ENCODE measurements at regions not wholly inside any gene's neighbourhood (a gene's known extent, or its start where the extent isn't known, plus 50 kb on each side); places are given as distances from the start of the nearest gene placed in this dataset.
"Not testable (repeated sequence)": the region's sequence is repeated elsewhere in the genome, so short reads cannot be mapped to it uniquely, and the experiment has no call there.

DNA sequence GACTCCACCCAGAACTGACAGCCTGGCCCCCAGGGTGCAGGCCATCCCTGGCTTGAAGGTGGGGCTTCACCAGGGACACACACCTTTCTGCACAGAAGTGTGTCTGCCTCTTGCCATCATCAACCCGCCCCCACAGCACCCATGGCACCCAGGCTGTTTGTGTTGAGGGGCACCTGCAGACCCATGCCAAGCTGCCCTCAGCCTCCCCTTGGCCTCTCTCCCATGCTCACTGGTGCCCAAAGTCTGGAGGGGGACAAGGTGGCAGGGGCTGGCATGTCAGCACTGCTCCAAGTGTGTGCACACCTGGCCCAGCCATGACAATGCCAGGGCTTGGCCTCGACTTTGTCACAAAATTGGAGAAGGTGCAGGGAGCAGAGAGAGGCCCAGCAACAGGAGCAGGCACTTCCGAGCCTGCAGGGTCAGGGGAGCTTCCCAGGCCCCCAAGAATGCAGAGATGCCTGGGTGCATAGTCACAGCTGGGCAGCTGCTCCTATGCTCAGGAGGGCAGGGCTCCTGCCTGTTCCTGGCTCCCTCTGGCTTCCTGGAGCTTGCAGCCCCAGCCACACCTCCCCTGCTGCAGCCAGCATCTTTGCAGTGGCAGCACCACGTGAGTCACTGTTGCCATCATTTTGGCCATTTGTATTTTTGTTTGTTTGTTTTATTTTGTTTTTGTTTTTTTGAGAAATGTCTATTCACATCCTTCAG lies 280.6 kb upstream of the UBE2E3 start:
- DNase-seq (ENCODE audit: extremely low read depth in 1 of 2, low read depth in 1 of 2), result no peak

- no peak for DNase-seq (ENCODE audit: extremely low read depth in 1 of 2, low read depth in 1 of 2)
These were observed 281.7 kb upstream of the UBE2E3 start for GRCh38 chr2:180698668-180699067.

GRCh38 chr2:180695586-180696401 lies 284.6 kb upstream of the UBE2E3 start:
- no peak for DNase-seq (ENCODE audit: extremely low read depth in 1 of 2, low read depth in 1 of 2)

DNA sequence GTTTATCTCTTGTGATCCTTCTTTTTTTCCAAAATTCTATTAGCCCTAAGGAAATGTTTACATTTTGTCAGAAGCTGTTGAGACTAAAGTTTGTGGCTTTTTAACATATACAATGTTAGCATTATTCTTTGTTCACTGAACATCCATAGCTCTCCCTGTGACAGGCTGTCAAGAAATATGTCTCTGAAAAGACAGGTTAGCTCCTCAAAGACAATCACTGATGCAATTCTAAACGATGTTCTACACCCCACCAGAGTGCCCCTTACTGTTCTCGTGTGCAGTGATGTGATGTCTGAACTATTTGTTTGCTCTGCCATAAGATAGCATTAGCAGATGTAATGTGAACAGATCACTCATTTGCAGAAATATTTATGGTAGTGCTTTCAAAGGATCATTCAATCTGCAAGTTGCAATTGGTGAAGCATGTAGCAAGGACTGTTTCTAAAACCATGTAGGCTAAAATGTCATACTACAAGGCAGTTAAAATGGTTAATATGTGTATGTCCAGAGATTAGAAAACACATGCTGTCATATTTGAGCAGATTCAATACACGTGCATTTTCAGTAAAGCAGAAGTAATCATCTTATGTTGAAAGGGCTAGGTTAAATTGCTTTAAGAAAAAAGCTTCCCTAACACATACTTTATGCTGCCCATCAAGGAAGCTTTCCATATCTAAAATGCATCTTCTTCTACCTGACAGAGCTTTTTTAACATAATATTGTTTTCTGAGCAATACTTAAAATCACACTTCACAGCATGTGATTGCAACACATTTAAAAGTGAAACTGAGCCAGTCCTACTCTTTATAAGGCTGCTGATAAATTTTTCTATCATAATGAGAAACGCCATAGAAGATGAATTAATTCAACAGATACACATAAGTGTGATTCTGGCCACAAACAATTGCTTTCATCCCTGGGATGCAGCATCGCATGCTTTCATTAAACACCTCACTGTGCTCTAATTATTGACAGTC lies 285.7 kb upstream of the UBE2E3 start:
- DNase-seq (ENCODE audit: extremely low read depth in 1 of 2, low read depth in 1 of 2), result no peak

DNA sequence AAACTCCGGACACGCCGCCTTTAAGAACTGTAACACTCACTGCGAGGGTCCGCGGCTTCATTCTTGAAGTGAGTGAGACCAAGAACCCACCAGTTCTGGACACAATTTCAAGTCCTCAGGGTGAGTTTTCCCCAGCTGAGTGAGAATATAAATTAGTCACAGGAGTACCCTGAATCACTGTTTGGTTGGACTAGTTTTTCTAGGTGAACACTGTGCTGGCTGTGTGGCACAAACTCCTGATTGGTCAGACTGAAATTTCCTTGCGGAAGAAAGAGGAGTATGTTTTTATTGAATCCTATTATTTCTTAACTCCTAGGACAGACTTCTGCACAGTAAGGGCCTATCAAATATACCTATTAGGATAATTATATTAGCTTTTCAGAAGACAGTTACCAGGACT lies 288.1 kb upstream of the UBE2E3 start:
- no peak for DNase-seq (ENCODE audit: extremely low read depth in 1 of 2, low read depth in 1 of 2)

DNA sequence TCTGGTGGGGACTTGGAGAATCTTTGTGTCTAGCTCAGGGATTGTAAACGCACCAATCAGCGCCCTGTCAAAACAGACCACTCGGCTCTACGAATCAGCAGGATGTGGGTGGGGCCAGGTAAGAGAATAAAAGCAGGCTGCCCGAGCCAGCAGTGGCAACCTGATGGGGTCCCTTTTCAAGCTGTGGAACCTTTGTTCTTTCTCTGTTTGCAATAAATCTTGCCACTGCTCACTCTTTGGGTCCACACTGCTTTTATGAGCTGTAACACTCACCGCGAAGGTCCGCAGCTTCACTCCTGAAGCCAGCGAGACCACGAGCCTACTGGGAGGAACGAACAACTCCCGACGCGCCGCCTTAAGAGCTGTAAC lies 288.6 kb upstream of the UBE2E3 start:
- DNase-seq (ENCODE audit: extremely low read depth in 1 of 2, low read depth in 1 of 2), result not testable (repeated sequence)

GRCh38 chr2:180691186-180691854 lies 289.1 kb upstream of the UBE2E3 start:
- DNase-seq (ENCODE audit: extremely low read depth in 1 of 2, low read depth in 1 of 2), result not testable (repeated sequence)

- no peak for DNase-seq (ENCODE audit: extremely low read depth in 1 of 2, low read depth in 1 of 2)
These were observed 289.8 kb upstream of the UBE2E3 start for GRCh38 chr2:180690611-180691010.

GRCh38 chr2:180682871-180683270 lies 297.5 kb upstream of the UBE2E3 start:
- DNase-seq (ENCODE audit: extremely low read depth in 1 of 2, low read depth in 1 of 2), result no peak

- no peak for DNase-seq (ENCODE audit: extremely low read depth in 1 of 2, low read depth in 1 of 2)
These were observed 300.7 kb upstream of the UBE2E3 start for GRCh38 chr2:180679693-180680092.

DNA sequence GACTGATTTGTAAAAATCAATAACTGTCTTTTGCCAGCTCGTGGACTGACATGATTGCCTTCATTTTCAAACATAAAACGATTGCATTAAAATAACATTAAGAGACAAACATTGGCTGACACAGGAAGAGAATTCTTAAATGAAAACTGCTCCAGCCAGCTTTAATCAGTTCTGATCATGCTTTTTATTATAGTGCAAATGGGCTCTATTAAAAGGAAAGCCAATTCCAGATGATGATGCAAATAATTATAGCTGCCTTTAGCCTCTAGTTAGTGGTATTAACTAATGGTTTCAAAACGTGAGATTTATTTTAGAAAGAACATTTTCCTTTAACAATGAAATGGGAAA lies 301.8 kb upstream of the UBE2E3 start:
- DNase-seq (ENCODE audit: extremely low read depth in 1 of 2, low read depth in 1 of 2), result no peak

GRCh38 chr2:180677930-180678624 lies 302.3 kb upstream of the UBE2E3 start:
- DNase-seq (ENCODE audit: extremely low read depth in 1 of 2, low read depth in 1 of 2), result no peak

- DNase-seq (ENCODE audit: extremely low read depth in 1 of 2, low read depth in 1 of 2), result no peak
These were observed 303.2 kb upstream of the UBE2E3 start for GRCh38 chr2:180677200-180677599.

DNA sequence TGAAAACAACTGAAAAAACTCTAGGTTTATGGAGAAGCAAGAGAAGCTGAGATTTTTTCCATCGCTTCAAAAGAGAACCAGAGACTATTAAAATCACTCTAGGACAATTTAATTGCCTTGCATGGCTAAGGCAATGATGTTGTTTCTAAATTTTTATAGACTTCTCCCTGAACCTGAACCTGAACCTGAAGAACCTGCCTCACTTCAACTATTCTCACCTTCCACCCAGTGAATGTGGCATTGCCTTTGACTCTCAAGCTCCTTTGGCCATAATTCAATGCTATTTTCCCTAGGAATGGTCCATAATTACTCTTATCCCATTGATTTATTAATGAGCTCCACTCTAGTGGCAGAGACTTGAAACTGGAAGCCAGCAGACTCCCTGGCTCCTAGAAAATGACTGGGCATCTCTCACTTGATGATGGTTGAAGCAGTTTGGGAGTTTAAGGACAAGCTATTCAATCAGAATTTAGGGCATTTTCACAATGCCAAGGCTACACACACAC lies 303.8 kb upstream of the UBE2E3 start:
- no peak for DNase-seq (ENCODE audit: extremely low read depth in 1 of 2, low read depth in 1 of 2)

DNA sequence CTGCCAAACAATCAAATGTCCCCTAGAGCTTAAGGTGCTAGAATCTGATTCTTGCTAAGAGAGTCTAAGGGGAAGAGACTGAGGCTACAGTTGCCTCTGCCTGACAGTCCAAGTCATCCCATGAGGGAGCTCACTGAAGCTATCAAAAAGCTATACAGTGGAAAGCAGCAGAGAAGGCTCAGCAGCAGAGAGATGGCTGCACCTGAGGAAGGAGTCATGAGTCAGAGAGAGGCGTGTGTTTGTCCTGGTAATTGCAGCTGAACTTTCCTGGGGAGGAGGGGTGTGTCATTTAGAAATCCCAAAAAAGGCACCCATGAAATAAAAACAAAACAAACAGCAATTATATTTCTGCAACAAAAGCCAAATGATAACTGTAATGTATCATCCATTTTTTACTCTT lies 305.2 kb upstream of the UBE2E3 start:
- DNase-seq (ENCODE audit: extremely low read depth in 1 of 2, low read depth in 1 of 2), result no peak

DNA sequence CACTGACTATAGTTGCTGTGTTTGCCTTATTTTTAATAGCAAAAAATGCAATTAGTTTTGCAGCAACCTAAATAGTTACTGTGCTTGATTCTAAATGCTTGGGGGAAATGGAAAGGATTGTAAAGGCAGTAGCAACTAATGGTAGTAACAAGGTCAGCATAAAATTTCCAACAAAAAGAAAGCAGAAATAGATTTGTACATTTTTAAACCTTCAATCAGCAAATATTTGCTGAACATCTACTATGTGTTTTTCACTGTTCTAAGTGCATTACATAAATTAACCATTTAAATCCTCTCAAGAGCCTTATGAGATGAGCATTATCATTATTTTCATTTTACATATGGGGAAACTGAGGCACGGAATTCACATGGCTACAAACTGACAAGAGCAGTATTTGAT lies 308.0 kb upstream of the UBE2E3 start:
- DNase-seq (ENCODE audit: extremely low read depth in 1 of 2, low read depth in 1 of 2), result no peak

DNA sequence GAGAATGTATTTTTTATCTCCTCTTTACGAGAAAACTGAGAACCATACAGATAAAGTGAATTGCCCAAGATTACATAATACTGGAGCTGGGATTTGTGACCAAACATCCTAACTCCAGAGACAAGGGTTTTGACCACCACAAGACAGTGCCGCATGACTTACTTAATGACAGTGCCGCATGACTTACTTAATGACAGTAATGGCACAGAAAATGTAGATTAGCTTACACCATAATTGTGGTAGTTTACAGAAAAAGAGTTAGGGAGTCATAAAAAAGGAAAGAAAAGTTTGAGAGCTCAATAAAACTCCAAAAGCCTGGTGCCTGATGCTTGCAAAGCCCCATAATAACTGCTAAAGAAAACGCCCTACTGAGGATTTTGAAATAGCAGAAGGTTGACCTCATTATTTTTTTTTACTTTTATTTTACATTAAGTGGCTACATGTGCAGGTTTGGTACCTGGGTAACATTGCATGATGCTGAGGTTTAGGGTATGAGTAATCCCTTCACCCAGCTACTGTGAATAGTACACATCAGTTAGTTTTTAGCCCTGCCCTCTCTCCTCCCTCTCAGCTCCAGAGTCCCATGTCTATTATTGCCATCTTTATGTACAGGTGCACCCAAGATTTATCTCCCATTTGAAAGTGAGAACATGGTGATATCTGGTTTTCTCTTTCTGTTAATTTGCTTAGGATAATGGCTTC lies 310.0 kb upstream of the UBE2E3 start:
- DNase-seq (ENCODE audit: extremely low read depth in 1 of 2, low read depth in 1 of 2), result no peak

DNA sequence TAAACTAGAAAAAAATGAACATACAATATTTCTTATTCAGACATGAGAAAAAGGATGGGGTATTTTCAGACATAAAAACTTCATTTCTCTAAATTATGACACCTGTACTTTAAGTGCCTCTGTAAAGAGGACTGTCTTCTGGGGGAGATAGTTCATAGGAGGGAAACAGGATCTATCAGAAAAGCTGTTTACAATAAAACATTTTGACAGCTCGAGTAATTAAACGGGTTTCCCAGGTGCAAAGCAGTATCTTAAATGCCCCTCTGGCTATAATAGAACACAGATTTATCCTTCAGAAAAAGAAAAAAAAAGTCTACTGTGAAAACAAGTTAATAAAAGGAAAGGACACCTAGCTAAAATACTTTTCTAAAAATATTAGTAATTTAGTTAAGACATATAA lies 311.4 kb upstream of the UBE2E3 start:
- no peak for DNase-seq (ENCODE audit: extremely low read depth in 1 of 2, low read depth in 1 of 2)

DNA sequence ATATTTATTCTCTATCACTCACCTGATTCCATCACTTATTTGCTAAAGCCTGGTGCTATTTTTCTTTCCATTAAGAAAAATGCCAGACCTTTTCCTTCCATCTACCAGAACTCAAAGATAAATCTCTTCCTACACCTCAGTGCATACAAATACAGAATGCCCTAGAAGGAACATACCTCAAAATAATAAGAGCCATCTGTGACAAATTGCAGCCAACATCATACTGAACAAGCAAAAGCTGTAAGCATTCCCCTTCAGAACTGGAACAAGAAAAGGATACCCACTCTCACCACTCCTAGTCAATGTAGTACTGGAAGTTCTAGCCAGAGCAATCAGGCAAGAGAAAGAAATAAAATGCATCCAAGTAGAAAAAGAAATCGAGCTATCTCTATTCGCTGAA lies 315.9 kb upstream of the UBE2E3 start:
- DNase-seq (ENCODE audit: extremely low read depth in 1 of 2, low read depth in 1 of 2), result no peak
